ENCODE measurements at regions not wholly inside any gene's neighbourhood (a gene's known extent, or its start where the extent isn't known, plus 50 kb on each side); places are given as distances from the start of the nearest gene placed in this dataset.
"Not testable (repeated sequence)": the region's sequence is repeated elsewhere in the genome, so short reads cannot be mapped to it uniquely, and the experiment has no call there.

GRCh38 chr7:56449762-56450161 lies 333.5 kb upstream of the NUPR2 start:
- no peak for DNase-seq

- DNase-seq, result no peak
Measured at GRCh38 chr7:56447864-56448693, 331.9 kb upstream of the NUPR2 start.

GRCh38 chr7:56420528-56420927 lies 304.3 kb upstream of the NUPR2 start:
- not testable (repeated sequence) for DNase-seq

- DNase-seq, result no peak
Measured at GRCh38 chr7:56375173-56375572, 259.0 kb upstream of the NUPR2 start.

- DNase-seq, result not testable (repeated sequence)
Measured at GRCh38 chr7:56374666-56375065, 258.4 kb upstream of the NUPR2 start.

- peak; percentile 10 for DNase-seq
Measured at GRCh38 chr7:56373314-56373713, 257.1 kb upstream of the NUPR2 start.

- not testable (repeated sequence) for DNase-seq
Measured at GRCh38 chr7:56371792-56372191, 255.6 kb upstream of the NUPR2 start.

GRCh38 chr7:56370208-56370872 lies 254.1 kb upstream of the NUPR2 start:
- not testable (repeated sequence) for DNase-seq

- not testable (repeated sequence) for DNase-seq
Measured at GRCh38 chr7:56367914-56368313, 251.7 kb upstream of the NUPR2 start.

GRCh38 chr7:56367411-56367810 lies 251.2 kb upstream of the NUPR2 start:
- not testable (repeated sequence) for DNase-seq

- not testable (repeated sequence) for DNase-seq
Measured at GRCh38 chr7:56366701-56367100, 250.5 kb upstream of the NUPR2 start.

- not testable (repeated sequence) for DNase-seq
Measured at GRCh38 chr7:56352576-56352975, 236.4 kb upstream of the NUPR2 start.

- not testable (repeated sequence) for DNase-seq
Measured at GRCh38 chr7:56351181-56351580, 235.0 kb upstream of the NUPR2 start.

GRCh38 chr7:56348311-56348710 lies 232.1 kb upstream of the NUPR2 start:
- not testable (repeated sequence) for DNase-seq

- DNase-seq, result not testable (repeated sequence)
Measured at GRCh38 chr7:56328327-56328726, 212.1 kb upstream of the NUPR2 start.

GRCh38 chr7:56290548-56290947 lies 174.3 kb upstream of the NUPR2 start:
- DNase-seq, result no peak

- DNase-seq, result peak; percentile 25
Measured at GRCh38 chr7:56287429-56288138, 171.4 kb upstream of the NUPR2 start.

- DNase-seq, result no peak
Measured at GRCh38 chr7:56256108-56256507, 139.9 kb upstream of the NUPR2 start.

GRCh38 chr7:56250135-56250534 lies 133.9 kb upstream of the NUPR2 start:
- no peak for DNase-seq

- no peak for DNase-seq
Measured at GRCh38 chr7:56229631-56230030, 113.4 kb upstream of the NUPR2 start.

GRCh38 chr7:56222866-56223265 lies 106.6 kb upstream of the NUPR2 start:
- no peak for DNase-seq

GRCh38 chr7:56219017-56219416 lies 102.8 kb upstream of the NUPR2 start:
- DNase-seq, result no peak

GRCh38 chr7:56218510-56218909 lies 102.3 kb upstream of the NUPR2 start:
- DNase-seq, result no peak

- no peak for DNase-seq
Measured at GRCh38 chr7:56213574-56213973, 97.4 kb upstream of the NUPR2 start.

All from hematopoietic multipotent progenitor cell treated with erythropoietin and hydrocortisone succinate and interleukin-3 and kit ligand, for 4 days (in vitro differentiated cells).